Cardiac fibroblast (primary cell): ENCODE measurements at regions not wholly inside any gene's neighbourhood (a gene's known extent, or its start where the extent isn't known, plus 50 kb on each side); places are given as distances from the start of the nearest gene placed in this dataset.
"Not testable (repeated sequence)": the region's sequence is repeated elsewhere in the genome, so short reads cannot be mapped to it uniquely, and the experiment has no call there.

ENCODE experiments used
- DNase-seq, 2 donors: peaks; one replicate each; pipeline versions ENCODE4 v3.0.0 to v3.0.0-alpha.2; 2010; ENCODE audit warnings: low read depth in 2 of 2
- H3K4me3 ChIP-seq, 2 donors: replicated peaks in 1 of 2; 1 replicate in 1 of 2; 2 replicates in 1 of 2; pipeline ENCODE4 v1.5.1; 2011; ENCODE audit warnings: low read depth in 2 of 2, low read length in 2 of 2, mild to moderate bottlenecking in 2 of 2, moderate library complexity in 1 of 2
- TF ChIP-seq, protein P1 (sequence below): IDR thresholded peaks from one replicate; pipeline ENCODE4 v1.5.1; 2011; ENCODE audit warnings: low read depth, mild to moderate bottlenecking, low read length, inconsistent platforms

DNA sequence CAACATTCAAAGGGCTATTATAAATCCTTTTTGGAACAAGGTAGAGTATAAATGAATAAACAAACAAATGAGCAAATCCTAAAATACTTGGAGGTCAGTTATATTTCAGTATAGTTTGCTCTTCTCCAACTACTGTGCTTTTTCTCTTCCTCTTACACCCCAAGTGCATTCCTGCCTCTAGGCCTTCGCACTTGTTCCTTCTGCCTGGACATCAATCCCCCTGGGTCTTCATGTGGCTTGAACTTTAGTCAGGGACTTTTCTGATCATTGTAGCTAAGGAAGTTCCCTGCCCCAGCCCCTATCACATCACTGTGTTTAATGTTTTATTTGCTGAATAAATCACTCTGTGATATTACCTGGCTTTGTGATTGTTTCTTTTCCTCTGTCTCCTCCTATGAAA, 418.2 kb upstream of the HNRNPA3 start:
- no peak for DNase-seq
- no peak overlapping the region for H3K4me3 ChIP-seq
- TF ChIP-seq, protein P1, sequence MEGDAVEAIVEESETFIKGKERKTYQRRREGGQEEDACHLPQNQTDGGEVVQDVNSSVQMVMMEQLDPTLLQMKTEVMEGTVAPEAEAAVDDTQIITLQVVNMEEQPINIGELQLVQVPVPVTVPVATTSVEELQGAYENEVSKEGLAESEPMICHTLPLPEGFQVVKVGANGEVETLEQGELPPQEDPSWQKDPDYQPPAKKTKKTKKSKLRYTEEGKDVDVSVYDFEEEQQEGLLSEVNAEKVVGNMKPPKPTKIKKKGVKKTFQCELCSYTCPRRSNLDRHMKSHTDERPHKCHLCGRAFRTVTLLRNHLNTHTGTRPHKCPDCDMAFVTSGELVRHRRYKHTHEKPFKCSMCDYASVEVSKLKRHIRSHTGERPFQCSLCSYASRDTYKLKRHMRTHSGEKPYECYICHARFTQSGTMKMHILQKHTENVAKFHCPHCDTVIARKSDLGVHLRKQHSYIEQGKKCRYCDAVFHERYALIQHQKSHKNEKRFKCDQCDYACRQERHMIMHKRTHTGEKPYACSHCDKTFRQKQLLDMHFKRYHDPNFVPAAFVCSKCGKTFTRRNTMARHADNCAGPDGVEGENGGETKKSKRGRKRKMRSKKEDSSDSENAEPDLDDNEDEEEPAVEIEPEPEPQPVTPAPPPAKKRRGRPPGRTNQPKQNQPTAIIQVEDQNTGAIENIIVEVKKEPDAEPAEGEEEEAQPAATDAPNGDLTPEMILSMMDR: no peak

DNA sequence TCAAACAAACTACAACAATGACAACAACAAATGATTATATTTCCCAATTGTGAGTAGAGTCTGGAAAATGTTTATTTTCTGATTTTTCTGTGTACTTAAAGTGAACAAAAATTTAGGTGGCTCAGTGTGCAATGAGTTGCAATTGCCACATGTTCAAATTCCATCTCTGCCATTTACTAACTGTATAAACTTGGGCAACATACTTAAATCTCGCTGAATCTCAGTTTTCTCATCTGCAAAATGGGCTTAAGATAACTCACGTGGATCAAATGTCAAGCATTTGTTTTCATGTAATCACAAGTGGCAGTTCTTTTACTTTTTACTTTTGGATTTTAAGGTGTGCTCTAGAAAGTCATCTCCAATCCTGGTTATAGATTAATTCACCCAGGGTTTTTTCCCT, 416.8 kb upstream of the HNRNPA3 start:
- DNase-seq: no peak
- TF ChIP-seq, protein P1: no peak
- no peak overlapping the region for H3K4me3 ChIP-seq

DNA sequence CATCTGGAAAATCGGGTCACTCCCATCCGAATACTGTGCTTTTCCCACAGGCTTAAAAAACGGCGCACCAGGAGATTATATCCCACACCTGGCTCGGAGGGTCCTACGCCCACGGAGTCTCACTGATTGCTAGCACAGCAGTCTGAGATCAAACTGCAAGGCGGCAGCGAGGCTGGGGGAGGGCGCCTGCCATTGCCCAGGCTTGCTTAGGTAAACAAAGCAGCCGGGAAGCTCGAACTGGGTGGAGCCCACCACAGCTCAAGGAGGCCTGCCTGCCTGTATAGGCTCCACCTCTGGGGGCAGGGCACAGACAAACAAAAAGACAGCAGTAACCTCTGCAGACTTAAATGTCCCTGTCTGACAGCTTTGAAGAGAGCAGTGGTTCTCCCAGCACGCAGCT, 415.9 kb upstream of the HNRNPA3 start:
- not testable (repeated sequence) for H3K4me3 ChIP-seq, DNase-seq

DNA sequence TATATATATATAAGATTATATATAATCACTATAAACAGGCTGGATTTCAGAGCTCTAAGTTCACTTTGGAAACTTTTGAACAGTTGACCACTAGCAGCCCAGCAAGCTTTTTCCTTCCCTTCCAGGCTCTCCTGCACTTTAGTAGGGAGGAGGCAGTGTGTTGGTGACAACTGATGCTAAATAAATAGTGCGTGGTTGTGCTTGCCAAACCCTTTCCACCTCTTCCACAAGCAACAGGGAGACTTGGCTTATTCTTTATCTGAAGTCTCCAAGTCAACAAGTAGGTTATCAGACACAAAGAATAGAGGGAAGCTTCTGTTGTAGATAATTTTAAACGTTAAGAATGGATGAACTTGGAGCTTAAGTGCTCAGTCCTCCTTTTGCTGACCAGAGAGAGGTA, 408.2 kb upstream of the HNRNPA3 start:
- no peak for DNase-seq
- H3K4me3 ChIP-seq: no peak overlapping the region
- TF ChIP-seq, protein P1: no peak

DNA sequence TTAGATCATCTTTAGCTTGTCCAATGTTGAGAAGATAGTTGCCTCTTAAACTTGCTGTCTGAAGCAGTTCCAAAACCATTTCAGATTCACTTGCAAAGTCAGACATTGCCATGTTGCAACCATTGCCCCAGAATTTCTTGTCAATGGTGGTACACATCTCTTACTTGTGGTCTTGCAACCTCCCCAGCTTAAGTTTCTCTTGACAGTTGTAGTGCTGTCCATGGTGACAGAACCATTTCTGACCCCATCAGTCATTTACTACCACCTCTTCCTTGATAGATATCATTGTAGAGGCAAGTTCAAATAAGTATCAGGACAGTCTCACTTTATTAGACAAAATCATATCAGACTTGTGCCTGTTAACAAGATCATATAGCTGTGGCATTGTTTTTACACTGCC, 407.2 kb upstream of the HNRNPA3 start:
- H3K4me3 ChIP-seq: no peak overlapping the region
- no peak for DNase-seq
- TF ChIP-seq, protein P1: no peak

DNA sequence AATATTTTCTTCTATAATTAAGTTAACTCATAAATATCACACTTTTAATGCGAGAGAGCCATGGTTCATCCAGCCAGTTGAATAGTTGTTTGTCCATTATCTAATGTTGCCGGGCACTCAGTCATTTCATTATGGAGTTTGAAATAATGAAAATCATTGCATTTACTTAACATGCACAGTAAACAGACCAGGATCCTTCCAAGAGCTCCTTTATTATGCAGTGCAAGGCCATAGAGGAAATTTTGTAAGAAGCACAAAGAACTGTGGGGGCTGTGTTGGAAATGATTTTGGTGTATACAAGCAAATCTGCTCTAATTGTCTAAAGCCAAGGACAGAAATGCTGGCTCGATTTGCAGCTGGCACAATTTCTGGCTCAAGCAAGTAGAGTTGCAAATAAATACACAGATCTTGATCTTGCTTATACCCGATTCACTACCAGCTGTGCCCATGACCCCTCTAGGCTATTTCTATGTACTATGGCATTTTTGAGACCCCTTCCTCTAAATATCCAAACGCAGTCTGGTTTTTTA, 400.3 kb upstream of the HNRNPA3 start:
- no peak for DNase-seq
- TF ChIP-seq, protein P1: no peak

DNA sequence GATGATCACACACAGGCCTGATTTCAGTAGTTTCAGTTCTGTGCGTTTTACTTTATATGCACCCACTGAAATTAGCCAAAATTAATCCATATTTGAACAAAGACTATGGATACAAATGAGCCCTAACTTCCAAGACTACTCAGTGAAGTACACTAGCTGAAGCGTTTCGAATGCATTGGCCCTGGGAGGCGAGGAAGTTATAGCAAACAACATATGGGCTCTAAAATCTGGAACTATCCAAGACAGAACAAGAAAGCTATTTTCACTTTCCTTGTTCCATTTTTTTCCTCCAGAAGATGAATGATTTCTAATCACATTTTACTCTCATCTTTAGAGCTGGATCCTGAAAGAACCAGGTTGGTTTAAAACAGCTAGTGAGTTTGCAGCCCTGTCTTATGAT, 399.4 kb upstream of the HNRNPA3 start:
- H3K4me3 ChIP-seq: no peak overlapping the region
- no peak for DNase-seq
- TF ChIP-seq, protein P1: no peak

More for the DNA sequence above, 400.3 kb upstream of the HNRNPA3 start:
- H3K4me3 ChIP-seq: no peak overlapping the region
